HG03045 (cell line): ENCODE measurements at regions not wholly inside any gene's neighbourhood (a gene's known extent, or its start where the extent isn't known, plus 50 kb on each side); places are given as distances from the start of the nearest gene placed in this dataset.

Source experiments
- ATAC-seq: cut with Tn5 transposase; IDR thresholded peaks from one replicate; pipeline ENCODE4 v1.9.1; 2021; ENCODE audit warnings: mild to moderate bottlenecking, moderate library complexity; ENCODE audit not compliant: unreplicated experiment

DNA sequence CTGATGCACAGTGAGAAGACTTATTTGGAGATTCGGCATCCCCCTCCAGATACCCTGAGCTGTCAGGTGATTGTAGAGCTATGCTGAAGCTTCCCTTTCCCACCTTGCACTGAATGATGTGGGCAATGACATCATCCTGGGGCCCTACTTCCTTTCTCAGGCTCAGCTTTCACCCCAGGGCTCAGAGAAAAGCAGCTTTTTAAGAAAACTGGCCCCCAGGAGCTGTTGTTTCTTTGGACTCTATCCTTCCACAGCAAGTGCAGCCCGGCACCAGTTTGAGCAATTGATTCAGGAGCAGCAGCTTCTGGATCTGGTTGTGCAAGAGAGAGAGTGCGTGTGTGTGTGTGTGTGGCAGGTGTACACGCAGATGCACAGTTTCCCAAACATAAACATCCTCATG is 251.3 kb downstream of the ANAPC1 start:
- no peak for ATAC-seq

DNA sequence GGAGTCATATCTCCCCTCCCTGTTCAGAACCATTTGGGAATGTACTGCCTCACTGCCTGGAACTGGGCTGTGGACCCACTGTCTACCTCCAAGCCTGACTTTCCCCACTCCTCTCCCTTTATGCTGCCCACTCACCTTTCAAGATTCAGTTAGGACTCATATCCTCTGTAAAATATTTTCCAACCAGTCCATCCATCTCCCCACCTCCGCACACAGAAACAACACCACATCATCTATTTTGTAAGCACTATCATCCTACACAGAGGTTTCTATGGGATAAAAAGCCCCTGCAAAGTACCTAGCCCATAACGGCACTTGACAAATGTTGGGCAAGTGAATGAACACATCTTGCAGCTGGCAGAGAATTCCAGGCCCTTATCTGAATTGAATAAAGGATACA is 250.8 kb downstream of the ANAPC1 start:
- ATAC-seq = no peak

DNA sequence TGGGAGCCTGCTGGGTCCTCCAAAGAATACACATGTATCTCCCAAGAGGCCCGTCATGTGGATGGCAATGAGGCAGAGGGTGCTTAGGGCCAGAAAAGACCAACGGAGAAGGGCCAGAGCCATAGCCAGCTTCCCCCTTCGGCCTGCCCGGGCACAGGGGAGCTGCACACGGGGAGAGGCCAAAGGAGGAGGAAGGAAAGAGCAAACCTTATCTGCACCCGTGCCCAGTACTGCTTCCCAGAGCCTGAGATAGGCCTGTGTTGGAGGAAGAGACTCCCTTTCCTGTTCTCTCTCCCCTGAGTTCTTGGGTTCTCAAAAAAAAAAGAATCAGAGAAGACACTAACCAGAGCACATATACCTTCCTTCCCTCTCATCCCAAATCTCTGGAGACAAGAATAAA is 250.3 kb downstream of the ANAPC1 start:
- ATAC-seq = no peak

GRCh38 chr2:111634050-111634794 is 249.8 kb downstream of the ANAPC1 start:
- ATAC-seq = no peak

GRCh38 chr2:111634995-111635538 is 248.9 kb downstream of the ANAPC1 start:
- ATAC-seq = no peak

DNA sequence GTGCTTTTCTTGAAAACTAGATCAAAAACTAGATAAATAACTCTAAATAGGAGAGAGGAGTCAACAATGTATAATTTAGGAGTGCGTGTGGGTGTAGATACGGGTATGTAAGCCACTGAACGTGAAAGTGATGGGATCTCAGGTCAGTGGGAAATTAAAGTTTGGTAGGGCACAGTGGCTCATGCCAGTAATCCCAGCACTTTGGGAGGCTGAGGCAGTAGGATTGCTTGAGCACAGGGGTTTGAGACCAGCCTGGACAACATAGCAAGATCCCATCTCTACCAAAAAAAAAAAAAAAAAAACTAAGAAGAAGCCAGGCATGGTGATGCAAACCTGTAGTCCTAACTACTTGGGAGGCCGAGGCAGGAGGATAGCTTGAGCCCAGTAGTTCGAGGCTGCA is 247.1 kb downstream of the ANAPC1 start:
- ATAC-seq = no peak

DNA sequence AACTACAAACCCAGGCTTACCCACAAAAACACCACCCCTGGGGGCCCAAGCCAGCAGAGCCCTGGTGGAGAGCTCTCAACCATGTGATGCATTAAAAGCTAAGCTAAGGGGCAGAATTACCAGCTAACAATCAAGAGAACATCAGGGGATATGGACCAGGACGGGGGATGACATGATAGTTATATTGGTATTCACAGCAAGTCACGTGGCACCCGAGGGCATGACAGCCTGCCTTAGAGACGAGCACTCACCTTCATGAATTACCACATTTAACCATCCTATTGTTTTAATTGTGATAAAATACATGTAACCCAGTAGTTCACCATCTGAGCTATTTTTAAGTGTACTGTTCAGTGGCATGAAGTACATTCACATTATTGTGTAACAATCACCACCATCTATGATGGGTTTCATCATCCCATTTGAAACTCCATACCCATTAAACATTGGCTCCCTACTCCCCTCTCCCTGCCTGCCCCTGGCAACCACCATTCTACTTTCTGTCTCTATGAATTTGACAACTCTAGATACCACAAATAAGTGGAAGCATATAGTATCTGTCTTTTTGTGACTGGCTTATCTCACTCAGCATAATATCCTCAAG is 245.6 kb downstream of the ANAPC1 start:
- ATAC-seq = no peak

GRCh38 chr2:111640480-111640879 is 243.5 kb downstream of the ANAPC1 start:
- no peak for ATAC-seq

- ATAC-seq = no peak
Observed at GRCh38 chr2:111642586-111643327, 241.2 kb downstream of the ANAPC1 start.

DNA sequence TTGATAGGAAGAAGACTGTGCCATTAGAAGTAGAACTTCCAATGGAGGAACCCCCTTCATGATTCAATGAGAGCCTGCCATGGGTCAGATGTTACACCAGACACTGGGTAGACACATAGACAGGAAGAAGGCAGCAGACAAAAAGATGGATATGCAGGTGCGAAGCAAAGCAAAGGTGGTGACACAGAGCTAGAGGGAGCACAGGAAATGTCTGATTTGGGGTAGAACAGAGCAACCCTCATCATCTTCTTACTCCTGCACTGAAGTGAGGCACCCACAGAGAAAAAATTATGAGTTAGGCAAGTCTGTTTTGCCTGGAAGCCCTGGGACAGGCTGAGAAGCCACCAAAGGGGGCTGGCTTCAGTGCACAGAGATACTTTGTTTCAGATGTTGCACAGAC is 240.2 kb downstream of the ANAPC1 start:
- ATAC-seq = no peak

DNA sequence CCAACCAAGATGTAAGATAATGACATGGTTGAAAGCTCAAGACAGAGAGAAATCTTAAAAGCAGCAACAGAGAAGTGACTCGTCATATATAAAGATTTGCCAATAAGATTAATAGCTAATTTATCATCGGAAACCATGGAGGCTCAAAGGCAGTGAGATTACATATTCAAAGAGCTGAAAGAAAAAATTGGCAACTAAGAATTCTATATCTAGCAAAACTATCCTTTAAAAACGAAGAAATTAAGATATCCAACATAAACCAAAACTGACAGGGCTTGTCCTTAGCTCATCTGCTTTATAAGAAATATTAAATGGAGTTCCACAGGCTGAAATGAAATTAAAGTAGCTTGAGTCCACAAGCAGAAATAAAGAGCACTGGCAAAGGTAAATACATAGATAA is 236.6 kb downstream of the ANAPC1 start:
- no peak for ATAC-seq

DNA sequence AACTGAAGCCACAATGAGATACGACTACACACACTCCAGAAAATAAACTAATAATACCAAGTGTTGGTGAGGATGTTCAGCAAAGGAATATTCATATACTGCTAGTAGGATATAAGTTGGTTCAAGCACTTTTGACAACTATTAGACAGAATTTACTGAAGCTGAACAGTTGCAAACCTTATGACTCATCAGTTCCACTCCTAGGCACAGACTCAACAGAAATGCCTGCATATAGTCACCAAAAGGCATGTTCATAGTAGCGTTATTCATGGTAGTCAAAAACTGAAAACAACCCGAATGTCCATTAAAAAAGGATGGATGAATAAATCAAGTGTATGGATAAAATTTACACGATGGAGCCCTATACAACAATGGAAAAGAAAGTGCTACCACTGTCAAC is 232.0 kb downstream of the ANAPC1 start:
- no peak for ATAC-seq

GRCh38 chr2:111652681-111653080 is 231.3 kb downstream of the ANAPC1 start:
- no peak for ATAC-seq

DNA sequence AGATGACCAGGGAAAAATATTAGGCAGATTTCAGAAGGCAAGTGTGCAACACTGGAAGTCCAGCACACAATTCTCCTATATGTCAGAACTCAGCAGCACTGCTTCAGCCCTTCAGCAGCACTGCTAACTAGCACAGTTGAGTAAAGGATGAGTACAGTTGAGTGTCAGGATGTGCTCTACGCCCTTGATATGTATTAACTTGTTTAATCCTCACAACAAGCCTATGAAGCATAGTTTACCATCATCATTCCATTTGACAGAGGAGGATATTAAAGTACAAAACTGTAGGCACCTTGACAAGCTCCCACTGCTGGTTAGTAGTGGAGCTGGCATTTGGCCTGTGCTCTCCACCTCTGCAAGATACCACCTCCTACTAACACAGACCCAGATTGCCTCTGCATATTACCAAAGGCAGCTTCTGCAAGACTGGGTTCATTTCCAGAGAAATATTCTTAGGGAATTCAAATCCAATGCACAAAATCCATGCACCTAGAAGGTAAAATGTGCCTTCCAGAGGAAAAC is 230.8 kb downstream of the ANAPC1 start:
- no peak for ATAC-seq

GRCh38 chr2:111653913-111654312 is 230.1 kb downstream of the ANAPC1 start:
- no peak for ATAC-seq

DNA sequence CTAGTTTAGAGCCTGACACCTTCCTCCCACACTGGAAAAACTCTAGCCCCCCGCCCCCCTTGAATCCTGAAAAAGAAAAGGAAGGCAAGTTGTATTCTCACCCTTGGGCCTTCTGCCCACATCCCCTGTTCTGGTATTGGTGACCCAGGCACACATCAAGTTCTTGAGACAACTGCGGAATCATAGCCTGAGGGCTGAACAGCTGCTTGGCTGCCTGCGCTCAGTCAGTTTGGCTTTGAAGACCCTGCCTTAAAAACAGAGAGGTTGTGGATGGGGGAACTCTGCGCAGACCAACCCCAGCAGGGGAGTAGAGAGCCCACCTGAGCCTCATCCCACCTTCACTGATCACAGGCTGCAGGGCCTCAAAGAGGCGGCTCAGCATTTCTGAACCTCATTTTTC is 229.2 kb downstream of the ANAPC1 start:
- no peak for ATAC-seq

GRCh38 chr2:111656436-111656835 is 227.6 kb downstream of the ANAPC1 start:
- no peak for ATAC-seq

- ATAC-seq = no peak
Observed at GRCh38 chr2:111656894-111657293, 227.1 kb downstream of the ANAPC1 start.

GRCh38 chr2:111657351-111657975 is 226.5 kb downstream of the ANAPC1 start:
- no peak for ATAC-seq

GRCh38 chr2:111659361-111660333 is 224.3 kb downstream of the ANAPC1 start:
- no peak for ATAC-seq
